ENCODE measurements at regions not wholly inside any gene's neighbourhood (a gene's known extent, or its start where the extent isn't known, plus 50 kb on each side); places are given as distances from the start of the nearest gene placed in this dataset.
"Not testable (repeated sequence)": the region's sequence is repeated elsewhere in the genome, so short reads cannot be mapped to it uniquely, and the experiment has no call there.

DNA sequence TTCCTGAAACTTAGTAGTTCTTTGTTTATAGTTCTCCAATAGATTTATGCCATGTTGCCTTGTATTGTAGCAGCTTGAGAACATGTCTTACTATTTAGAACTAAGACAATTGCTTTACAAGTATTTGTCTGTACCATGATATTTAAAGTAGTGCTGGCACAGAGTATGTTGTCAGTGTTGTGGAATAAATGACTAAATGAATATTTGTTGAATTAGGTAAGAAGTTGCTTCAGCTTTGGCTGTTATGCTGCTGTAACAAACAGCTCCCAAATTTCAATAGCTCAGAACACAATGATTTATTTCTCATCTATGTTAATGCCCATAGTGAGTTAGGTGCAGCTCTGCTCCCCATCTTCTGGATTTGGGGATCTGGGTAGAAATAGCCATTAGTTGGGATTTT lies 90.2 kb upstream of the VCAM1 start:
- no peak for DNase-seq

DNA sequence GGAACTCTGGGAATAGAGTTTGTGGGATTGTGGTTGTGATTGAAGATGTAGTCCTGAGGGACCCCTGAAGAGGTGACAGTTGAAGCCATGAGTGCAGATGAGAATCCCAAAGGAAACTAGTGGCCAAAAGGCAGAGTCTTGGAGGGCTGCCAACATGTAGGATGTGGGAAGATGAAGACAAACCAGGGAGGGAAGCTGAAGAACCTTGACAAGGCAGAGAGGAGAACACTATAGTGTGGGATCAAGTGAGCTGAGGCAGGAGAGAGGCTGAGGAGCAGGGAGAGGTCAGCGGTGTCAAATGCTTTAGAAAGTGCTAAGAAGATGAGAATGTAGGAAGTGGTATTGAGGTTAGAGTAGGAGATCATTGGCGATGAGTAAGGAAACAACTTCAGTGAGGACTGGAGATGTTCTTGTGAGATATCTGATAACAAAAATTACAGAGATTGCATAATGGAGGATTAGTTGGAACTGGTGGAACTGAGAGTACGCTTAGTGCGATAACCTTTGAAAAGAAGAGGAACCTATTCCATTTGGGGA lies 88.5 kb upstream of the VCAM1 start:
- DNase-seq = no peak

DNA sequence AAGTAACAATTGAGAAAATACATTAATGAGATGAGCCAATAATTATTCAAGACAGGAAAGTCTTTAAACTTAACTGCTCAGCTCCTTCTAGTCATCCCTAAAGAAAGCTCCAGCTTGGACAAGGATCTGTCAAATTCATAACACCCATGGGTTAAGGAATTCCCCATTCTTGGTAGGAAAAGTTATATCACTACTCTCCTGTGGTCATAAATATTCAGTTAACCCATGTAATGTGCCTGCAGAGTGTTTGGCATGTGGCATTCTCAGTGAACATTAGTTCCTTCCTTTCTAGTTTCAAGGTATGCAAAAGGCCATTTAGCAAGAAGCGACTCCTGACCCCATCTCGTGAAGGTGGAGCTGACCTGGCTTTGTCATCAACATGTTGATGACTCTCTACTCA lies 76.7 kb upstream of the VCAM1 start:
- no peak for DNase-seq

DNA sequence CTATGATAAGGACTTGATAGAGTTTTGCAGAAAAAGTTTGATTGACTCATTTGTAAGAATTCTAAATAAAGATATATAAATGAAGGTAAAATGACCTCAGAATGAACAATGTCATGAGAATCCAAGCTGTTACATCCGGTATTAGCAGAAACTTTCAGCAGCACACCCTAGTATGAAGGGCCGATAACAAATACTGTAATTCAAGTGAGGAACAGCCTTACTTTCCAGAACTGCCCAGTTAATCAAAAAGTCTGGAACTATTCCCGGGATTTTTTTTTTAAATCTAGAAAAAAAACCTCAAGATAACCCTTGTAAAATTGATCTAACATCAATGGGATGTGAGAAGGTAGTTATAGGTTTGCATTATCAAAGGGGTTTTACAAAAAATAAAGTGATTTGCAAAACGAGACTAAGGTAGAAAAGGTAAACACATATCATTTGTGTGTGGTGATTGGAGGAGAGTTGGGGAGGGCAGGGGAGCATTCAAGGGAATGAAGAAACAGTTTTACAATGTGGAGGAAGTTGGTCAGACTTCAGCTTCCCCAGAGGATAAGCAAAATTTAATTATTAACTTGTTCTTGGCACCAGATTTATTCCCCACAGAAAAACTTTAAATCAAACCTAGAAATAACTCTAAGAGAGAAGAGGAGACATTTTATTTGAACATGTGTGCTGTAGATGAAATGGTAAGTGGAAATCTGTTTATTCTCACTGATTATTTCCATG lies 75.9 kb upstream of the VCAM1 start:
- no peak for DNase-seq

DNA sequence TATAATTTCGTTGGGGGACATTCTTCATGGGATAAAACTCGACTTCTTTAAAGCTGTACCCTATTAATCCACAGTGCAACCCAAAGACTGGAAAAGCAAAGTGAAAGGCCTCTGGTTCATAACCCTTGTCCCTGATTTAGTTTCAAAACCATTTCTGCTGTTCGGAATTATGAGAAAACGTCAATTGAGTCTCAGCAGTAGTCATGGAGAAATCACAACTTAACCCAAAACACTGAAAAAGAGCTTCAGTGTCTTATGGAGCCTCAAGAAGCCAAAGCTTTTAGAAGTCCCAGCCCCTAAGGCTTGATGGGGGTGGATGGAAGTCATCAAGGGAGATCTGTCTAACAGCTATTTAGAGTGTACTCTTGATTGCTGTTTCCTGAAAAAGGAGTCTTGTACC lies 73.5 kb upstream of the VCAM1 start:
- DNase-seq = no peak

DNA sequence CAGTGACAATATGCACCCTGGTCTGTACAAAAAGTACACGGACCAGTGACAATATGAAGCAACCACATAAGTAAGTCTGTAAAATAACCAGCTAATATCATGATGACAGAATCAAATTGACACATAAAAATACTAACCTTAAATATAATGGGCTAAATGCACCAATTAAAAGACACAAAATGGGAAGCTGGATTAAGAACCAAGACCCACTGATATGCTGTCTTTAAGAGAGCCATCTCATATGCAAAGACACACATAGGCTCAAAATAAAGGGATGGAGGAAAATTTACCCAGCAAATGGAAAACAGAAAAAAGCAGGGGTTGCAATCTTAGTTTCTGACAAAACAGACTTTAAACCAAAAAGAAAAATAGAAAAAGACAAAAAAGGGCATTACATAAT lies 70.4 kb upstream of the VCAM1 start:
- DNase-seq = no peak

DNA sequence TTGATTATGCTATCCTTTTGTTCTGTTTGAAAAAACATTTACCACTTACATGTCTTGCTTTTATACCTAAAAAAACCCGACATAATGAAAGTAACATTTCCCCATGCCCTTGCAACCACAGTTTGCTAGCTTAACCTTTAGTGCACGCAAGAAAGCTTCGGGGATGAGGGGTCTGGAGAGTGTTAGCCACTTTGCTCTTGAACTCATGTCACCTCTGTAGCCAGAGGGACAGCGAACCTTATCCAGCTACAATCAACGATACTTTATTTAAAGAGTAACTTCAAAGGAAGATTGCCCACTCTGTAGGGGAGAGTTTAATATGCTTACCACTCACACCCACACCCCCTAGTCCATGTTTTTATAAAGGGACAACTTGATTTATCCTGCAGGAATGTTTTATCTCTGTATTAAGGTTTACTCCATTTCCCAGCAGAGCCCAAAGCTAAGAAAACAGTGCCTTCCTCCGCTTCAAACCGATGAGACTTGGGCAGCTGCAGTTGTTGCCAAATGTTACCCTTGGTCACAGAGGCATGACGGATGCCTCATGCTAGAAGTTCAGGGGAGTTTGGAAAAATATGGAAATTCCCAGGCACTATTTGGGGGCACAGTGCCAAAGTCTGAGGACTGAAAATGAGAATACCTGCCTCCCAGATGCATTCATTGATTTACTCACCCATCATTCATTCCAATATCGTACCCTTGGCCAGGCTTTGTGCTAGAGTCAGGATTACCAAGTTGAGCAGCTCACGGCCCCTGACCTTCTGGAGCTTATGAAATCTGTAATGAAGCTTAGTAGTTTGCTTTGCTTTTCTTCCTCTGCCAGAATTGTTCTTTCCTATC lies 61.4 kb upstream of the VCAM1 start:
- DNase-seq = no peak

DNA sequence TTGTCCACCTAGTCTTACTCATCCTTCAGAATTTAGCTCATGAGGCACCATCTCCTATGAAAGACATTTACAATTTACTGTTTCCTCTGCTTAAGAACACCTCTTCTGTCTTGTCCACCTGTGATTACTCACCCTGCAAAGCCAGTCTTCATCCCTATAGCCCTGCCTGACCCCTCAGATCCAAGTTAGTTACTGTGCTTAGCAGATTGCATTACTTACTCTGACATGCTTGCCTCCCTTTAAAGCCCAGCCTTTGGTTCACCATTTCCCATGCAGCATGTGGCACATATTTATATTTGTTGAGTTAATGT lies 60.9 kb upstream of the VCAM1 start:
- no peak for DNase-seq

DNA sequence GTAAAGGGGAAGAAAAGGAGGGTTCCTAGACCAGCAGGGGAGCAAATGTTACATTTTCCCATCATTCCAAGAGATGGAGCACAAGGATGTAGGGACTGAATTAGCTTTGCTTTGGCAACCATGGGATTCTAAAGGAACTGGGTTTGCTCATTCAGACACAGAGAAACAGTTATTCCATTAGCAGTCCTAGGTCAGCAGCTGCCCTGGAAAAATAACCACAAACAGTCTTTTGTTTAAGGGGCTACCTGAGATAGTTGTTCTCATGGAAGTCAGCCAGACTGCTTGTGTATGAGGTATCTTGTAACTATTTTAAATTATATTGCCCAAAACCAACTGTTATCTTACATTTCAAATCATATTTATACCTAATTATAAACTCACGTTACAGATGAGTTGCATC lies 58.4 kb upstream of the VCAM1 start:
- DNase-seq = no peak

DNA sequence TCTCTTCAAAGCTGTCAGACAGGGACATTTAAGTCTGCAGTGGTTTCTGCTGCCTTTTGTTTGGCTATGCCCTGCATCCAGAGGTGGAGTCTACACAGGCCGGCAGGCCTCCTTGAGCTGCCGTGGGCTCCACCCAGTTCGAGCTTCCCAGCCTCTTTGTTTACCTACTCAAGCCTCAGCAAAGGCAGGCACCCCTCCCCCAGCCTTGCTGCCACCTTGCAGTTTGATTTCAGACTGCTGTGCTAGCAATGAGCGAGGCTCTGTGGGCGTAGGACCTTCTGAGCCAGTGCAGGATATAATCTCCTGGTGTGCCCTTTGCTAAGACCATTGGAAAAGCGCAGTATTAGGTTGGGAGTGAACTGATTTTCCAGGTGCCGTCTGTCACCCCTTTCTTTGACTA lies 51.0 kb upstream of the VCAM1 start:
- DNase-seq = not testable (repeated sequence)

All from NCI-H1694 (cell line).